UCSD-AML1 (cell line): ENCODE measurements at regions not wholly inside any gene's neighbourhood (a gene's known extent, or its start where the extent isn't known, plus 50 kb on each side); places are given as distances from the start of the nearest gene placed in this dataset.
A peak's percentile ranks its signal among the peaks of the same experiment; 100 is the strongest.
"Not testable (repeated sequence)": the region's sequence is repeated elsewhere in the genome, so short reads cannot be mapped to it uniquely, and the experiment has no call there.

Source experiments
- DNase-seq: peaks from one replicate; lab custom pipeline; 2025; ENCODE audit not compliant: unreplicated experiment; lab: John Stamatoyannopoulos, UW

DNA sequence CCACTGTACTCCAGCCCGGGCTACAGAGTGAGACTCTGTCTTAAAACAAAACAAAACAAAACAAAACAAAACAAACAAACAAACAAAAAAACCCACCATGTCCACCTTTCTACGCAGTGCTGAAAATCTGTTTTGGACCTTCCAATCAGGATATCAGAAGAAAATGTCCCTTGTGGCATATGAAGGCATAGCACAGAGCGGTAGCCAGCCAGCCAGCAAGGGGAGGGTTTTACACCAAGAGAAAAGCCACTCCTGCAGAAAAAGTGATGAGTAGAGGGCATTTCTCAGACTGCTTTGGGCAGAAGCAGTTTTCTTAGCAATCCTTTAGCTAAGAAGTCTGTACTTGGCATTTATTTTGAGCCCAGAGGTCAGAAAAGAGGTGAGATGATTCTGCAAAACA, 612.2 kb downstream of the TYW1 start:
- no peak for DNase-seq

DNA sequence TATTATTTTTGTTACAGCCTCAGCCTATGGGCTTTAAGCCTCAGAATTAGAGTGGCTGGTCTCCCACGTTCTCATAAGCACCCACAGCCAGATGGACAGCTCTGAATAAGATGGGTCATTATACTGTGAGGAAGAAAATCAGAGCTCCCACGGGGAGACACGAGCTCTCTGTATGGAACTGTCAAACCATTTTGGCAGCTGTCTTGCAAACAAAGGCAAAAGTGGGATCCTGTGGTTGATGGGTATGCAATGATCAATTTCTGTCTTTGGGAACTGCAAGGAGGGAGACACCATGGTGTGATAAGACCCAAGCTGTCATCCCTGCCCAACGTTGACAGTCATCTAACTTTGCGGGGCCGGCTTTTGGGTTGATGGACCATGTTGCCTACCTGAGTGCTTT, 614.3 kb downstream of the TYW1 start:
- no peak for DNase-seq

DNA sequence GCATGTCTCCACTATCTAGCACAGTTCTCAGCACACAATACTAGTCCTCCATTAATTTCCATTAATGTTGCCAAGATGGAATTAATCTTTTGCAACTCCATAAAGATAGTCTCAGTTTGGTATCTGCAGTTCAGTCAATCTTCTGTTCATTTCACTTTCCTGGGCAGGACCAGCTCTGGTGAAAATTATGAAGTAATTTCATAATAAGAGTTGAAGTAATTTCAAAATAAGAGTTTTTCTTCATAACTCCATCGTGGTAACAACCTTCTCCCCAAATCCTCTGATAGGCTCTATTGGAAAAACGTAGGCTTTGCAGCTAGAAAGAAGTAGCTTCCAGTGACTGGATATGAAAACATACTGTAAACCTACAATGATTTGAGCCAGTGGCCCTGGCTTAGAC, 618.2 kb downstream of the TYW1 start:
- no peak for DNase-seq

DNA sequence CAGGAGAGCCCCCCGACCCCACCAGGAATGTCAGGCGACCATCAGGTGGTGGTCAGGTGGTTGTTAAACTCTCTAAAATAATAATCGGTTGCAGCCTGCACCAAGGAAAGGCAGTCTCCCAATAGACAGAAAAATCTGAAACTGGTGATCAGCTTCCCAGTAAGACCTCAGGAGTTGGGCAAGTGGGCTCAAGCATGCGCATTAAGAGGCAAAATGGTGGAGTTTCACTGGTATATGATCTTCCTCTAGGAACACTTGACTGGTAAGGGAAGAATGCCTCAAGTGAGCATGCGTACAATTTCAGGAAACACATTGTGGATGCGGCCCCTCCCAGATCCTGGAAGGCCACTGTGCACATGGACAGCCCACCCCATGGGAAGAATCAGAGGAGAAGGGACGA, 619.9 kb downstream of the TYW1 start:
- no peak for DNase-seq

DNA sequence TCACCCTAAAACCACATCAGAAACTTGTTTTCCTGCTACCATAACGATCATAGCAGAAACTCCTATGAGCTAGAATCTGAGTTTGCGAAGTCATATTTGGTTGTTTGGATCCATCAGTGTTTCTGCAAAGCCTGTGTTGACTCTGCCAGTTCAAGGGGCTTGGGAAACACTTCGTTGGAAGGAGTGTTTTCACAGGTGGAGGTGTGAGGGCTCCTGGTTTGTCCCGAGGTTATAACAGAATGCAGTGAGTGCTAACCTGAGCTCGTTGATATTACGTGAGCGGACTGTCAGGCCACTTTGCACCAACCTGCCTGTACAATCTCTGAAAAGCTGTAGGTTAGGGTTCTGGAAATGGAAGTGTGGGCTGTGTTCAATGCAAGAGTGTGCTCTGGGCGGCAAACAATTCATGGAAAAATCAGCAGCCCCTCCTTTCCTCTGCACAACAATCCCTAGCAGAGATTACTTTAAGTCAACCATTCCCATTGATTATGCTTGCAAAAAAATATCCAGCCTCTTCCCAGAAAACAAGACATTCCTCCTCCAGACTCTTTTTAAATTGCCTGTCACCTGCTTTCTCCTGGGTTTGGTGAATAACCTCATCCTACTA, 622.0 kb downstream of the TYW1 start:
- no peak for DNase-seq

DNA sequence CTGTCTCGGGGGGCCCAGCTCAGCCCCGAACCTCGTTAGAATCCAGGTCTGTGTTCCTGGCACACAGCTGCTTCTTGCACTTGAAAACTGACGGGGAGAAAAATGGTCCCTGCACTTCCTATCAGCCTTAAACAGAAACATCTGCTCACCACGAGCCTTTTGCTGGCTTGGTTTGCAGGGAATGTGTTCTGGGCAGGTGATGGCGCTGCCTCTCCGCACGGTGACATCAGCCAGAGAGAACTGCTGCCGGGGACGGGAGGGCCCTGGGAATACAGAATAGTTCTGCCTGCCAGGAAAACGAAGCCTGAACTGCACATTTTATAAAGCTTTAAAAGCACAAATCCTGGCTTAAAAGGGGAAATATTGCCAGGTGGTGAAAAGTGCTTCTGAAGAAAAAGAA, 622.5 kb downstream of the TYW1 start:
- DNase-seq, result no peak

DNA sequence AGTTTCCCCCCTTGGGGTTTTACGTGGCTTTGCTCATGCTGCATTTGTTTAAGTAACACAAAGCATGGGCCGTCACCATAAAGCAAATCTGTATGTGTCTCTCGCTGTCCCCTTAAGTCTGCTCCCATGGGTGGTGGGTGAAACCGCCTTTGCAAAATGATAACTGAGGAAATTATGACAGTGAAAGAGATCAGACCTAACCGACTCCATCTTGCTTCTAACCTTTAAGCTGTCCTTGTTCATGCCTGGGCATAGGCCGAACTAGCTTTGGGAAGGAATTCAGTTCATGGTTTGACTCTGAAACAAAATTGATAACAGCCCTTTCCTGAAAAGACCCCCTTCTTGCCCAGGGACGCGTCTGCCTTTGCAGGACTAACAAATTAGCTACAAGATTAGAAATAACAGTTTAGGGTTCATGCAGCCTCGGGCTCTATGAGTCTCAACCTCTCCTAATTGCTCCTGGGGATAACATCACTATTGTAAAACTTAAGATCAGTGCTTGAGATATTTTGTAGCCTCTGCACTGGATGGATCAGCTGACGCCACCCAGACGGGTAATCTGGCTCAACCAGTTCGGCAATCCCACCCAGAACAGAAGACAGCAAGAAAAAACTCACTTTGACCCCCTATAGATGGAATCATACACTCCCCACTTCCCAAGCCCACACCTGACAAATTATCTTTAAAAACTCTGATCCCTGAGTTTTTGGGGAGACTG, 623.7 kb downstream of the TYW1 start:
- no peak for DNase-seq

DNA sequence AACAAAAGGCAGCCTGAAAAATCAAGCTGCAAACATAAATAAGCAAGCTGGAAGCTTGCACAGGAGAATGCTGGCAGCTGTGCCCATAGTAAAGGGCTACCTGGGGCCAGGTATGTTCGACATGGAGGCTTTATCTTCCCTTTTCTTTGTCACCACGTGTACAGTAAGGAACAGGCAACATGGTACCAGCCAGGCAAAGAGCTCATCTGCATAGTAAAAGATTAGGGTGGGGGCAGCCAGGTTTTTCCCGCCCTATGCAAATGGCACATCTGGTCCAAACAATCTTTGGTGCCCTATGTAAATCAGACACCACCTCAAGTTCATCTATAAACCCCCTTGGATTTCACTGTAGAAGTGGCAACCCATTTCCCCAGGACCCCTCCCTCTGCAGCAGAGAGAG, 625.1 kb downstream of the TYW1 start:
- no peak for DNase-seq

DNA sequence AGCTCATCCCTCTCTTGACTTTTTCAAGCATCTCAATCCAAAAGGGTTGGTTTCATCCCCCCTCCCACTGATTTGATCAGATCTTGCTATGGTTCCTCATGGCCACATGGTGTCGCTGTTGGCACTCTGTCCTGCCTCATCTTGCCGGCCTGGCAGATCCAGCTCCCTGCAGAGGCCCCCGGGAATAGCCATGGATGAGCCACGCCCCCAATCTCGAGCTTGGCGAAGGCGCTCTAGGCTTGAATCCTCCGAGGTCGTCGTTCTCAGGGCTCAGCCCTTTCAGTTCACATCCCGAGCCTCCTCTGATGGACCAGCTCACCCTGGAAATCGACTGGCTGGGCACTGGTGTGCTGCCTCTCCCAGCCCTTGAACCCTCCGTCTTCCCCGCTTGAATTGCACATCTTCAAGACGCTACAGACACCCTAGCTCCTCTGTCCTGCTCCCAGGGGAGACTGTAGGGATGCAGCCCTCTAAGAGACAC, 628.7 kb downstream of the TYW1 start:
- DNase-seq, result peak; percentile 11

DNA sequence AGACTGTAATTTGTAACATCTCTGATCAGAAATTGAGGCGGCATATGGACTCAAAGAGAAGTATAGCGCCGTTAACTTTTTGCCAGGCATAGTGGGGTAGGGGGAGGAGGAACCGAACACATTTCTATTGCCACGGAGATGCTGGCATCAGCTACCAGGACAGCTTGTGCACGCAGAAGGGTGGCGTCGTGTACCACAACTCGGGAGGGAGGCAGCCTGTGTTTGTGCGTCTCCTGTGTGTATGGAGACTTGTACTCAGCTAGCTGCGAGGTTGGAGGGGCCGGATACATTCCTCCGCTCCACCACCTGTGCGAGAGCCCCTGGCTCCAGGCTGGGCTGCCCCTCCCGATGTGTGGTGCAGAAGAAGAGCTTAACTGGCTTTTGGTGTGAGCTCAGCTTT, 634.8 kb downstream of the TYW1 start:
- DNase-seq, result no peak

DNA sequence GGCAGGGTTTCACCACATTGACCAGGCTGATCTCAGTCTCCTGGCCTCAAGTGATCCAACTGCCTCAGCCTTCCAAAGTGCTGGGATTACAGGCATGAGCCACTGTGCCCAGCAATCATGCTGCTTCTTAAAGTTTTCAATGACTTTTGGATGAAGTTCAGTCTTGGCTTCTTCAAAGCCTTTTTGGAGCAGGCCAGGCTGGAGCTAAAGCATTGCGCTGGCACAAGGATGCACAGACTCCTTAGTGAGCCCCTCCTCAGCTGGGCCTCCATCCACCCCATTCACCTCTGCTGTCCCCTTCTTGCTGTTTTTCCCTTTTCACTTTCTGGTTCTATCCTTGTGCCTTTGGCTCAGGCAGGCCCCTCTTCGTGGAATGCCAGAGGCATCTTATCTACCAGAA, 638.6 kb downstream of the TYW1 start:
- no peak for DNase-seq

DNA sequence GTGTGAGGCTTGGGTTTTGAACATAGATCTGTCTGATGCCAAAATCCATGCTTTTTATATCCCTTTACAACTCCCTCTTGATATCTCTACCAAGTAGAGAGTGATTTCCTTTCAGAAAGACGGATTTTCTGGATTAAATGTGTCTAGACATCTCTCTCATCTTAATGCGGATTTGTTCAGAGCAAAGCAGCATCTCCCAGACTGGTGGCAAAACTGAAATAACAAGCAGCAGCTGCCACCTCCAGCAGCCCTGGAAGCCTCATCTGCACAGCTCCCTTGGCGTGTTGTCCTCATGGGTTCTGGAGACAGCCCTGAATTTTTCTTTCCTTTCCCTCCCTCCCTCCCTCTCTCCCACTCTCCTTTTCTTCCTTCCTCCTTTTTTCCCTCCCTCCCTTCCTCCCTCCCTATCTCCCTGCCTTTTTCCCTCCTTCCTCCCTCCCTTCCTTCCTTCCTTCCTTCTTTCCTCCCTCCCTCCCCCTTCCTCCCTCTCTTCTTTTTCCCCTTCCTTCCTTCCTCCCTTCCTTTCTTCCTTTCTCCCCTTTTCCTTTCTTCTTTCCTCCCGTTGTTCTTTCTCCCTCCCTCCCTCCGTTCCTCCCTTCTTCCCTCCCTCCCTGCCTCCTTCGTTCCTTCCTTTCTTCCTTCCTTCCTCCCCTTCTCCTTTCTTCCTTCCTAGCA, 639.9 kb downstream of the TYW1 start:
- DNase-seq, result no peak

DNA sequence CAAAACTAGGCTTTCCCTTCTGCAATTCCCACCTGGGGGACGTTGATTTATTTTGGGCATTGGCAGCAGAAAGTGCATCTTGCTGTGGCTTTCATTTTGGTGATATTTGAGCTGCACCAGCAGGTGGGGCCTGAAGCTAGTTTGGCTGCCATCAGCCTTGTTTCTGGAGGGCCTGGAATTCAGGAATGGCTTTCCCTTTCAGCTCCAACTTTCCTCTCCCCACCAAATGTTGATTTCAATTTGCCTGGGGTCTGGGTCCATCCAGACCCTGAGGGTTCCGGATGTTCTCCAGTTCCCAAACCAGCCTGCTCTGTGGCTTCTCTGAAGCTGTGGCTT, 640.4 kb downstream of the TYW1 start:
- DNase-seq, result no peak

DNA sequence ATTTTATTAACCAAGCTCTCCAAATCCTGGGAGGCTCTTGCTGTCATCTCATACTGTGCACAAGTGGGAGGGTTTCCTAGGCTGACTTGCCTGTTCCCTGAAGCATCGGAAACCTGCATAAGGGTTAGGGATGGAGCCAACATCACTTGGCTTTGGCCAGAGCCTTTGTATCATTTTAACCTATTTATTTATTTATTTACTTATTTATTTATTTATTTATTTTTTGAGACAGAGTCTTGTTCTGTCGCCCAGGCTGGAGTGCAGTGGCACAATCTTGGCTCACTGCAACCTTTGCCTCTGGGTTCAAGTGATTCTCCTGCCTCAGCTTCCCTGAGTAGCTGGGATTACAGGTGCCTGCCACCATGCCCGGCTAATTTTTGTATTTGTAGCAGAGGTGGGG, 645.9 kb downstream of the TYW1 start:
- not testable (repeated sequence) for DNase-seq

DNA sequence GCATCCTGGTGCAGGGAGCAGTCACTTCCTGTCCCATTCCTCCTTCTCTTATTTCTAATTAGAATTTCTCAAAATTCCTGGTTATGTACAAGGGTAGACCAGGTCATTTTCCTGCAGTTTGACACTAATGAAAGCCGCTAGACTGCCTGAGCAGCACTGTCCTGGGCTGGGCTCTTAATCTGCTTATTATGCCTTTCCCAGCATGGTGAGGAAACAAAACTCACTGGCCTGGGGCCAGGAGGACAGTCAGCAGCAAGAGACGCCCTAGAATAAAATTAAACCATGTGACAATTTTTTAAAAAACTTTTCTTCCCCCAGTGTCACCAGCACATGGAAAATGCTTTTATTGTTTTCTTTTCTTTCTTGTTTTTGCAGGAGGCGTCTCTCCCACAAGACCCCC, 647.5 kb downstream of the TYW1 start:
- no peak for DNase-seq

DNA sequence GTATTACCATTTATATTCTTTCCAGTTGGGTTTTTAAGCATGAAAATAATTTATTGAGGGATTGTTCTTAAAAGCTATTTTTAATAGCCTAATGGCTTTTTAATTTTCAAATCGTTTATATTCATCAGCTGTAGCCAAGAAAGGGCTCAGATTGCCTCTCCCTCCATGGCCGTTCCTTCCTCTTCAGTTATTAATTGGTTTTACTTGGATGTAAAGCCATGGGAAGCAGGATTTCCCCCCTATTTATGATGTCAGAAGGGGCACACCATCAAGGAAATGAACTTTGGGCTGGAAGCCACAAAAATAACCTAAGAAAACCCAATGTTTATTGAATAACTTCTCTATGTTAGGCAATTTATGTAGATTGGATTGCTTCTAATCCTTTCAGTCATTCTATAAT, 656.3 kb downstream of the TYW1 start:
- DNase-seq, result no peak

DNA sequence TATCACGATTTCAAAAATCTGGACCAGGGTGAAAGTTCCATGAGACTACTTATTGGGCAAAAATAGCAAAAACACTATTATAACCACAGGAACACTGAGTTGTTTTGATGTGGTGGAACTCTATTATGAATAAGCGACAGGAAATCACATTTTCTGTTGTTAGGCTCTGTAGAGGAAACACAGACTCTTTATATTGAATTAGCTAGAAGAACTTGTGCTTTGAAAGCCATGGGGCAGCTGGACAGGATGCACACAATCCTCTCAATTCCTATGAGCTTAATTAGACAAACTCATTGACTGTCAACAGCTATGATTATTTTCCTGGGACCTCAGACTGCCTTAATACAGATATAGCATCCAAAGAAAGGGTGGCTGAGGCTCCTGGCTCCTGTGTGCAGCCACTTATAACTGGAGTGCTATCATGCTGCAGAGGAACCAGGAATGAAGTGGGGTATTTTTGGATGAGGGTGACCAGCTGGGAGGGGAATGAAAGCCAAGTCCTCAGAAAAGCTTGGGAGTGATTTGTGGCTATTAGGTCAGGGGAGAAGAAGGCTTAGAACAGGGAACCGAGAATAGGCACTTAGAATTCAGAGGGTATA, 657.3 kb downstream of the TYW1 start:
- no peak for DNase-seq

DNA sequence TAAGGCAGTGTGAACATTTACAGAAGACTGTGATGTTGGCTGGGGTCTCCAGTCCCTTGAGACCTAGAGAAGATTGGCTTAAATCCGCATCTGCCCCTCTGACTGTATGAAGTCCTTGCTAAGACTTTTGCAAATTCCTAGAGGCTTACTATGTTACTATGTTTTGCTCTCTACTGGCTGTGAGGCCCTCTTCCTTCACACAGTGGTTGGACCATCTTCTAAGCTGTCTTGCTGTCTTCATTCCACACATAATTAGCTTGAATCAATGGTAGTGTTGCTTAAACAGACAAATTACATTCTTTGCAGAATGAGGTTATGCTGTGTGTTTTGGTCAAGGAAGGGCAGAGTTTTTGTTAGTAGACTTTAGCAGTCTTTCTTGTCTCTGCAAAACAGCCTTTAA, 658.0 kb downstream of the TYW1 start:
- no peak for DNase-seq

DNA sequence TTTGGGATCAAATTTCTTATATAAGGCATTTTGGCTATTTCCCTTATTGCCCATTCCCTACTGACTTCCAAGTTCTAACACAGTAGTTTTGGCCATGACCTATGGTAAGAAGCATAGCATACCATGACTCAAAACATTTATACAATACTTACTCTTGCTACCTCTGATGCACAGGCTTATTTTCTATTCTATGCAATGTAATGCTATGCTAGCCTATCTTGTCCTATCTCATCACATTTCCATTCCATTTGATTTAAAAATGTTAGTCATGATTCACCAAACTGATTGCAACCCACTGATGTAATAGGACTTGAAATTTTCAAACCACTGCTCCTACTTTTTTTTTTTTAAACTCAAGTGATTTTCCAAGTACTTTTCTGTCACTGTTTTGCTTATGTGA, 658.5 kb downstream of the TYW1 start:
- DNase-seq, result no peak

DNA sequence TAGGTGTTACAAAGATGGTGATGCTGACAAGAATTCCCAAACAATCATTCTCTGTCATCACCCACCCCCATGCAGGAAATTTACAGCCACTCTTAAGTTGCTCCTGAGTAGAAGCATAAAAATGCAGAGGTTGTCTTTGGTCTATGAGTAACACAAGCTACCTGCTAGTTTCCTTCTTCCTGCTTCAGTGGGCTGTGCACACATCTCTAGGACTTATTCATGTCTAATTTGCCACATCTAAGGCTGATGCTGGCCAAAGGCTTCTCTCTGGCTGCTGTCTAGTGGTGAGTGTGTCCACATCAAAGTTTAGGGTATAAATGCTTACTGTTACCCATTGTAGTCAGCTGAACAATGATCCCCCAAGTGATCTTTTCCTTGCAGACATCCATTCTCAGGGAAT, 662.5 kb downstream of the TYW1 start:
- DNase-seq, result no peak

DNA sequence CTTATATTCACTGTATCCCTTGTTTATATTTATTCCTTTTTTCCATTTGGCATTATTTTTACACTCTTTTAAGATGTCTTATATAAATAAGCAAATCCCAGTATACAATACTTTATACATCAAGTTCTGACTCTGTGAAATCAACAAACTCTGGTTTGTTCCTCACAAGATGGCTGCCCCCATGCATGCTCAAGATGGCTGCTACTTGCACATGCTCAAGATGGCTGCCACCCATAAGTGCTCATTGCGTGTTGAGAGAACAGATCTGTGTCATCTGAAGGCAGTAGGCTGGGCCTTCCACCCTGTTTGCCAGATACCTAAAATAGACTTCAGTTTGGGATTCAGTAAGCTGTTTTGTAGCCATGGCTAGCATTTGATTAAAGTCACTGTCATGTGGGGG, 666.2 kb downstream of the TYW1 start:
- no peak for DNase-seq

DNA sequence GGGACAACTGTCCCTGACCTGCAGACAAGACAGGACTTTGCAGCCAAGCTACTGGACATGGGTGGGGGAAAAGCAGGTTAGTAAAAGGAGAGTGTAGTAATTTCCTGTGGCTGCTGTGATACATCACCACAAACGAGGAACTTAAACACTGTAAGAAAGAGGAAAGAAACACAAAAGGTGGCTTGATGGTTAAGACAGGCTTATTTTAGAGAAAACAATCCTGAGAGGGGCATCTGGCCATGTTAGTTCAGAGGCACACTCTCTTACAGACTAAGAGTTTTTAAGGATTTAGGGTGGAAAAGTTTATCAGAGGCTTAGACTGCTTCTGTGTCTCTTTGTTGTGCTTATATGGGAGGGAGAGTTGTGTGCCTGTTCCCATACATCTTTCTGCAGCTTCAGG, 667.0 kb downstream of the TYW1 start:
- no peak for DNase-seq
